ENCODE measurements at regions not wholly inside any gene's neighbourhood (a gene's known extent, or its start where the extent isn't known, plus 50 kb on each side); places are given as distances from the start of the nearest gene placed in this dataset.

GRCh38 chr17:65385726-65386125 is 175.7 kb downstream of the AXIN2 start:
- H3K9ac ChIP-seq, result no peak overlapping the region
- H4K20me1 ChIP-seq (ENCODE audit: insufficient read depth), result no peaks in the 10 kb centered on the region
- no peak overlapping the region for H2AFZ ChIP-seq (ENCODE audit: low read depth)
- no peak overlapping the region for H3K4me3 ChIP-seq (IDR thresholded peaks at IDR 0.05; ENCODE audit: insufficient read depth, low read depth, low read length)
- no peaks in the 10 kb centered on the region for H3K36me3 ChIP-seq (ENCODE audit: insufficient read depth)
- no peaks in the 10 kb centered on the region for H3K4me1 ChIP-seq (ENCODE audit: low read depth, poor library complexity, severe bottlenecking)
- H3K4me2 ChIP-seq, result no peak overlapping the region
- H3K79me2 ChIP-seq (ENCODE audit: insufficient read depth, low read depth), result no peaks in the 10 kb centered on the region
- no peak overlapping the region for H3K27ac ChIP-seq
- H3K27me3 ChIP-seq (ENCODE audit: insufficient read depth, low read depth), result no peaks in the 10 kb centered on the region
- no peak for TF ChIP-seq CTCF (conservative IDR thresholded peaks at IDR 0.05; ENCODE audit: low read depth, low read length)

- H3K4me1 ChIP-seq (ENCODE audit: low read depth, poor library complexity, severe bottlenecking), result no peaks in the 10 kb centered on the region
- no peaks in the 10 kb centered on the region for H3K79me2 ChIP-seq (ENCODE audit: insufficient read depth, low read depth)
- no peak for TF ChIP-seq CTCF (conservative IDR thresholded peaks at IDR 0.05; ENCODE audit: low read depth, low read length)
- H3K4me3 ChIP-seq (IDR thresholded peaks at IDR 0.05; ENCODE audit: insufficient read depth, low read depth, low read length), result no peak overlapping the region
- no peak overlapping the region for H3K9ac ChIP-seq
- no peak overlapping the region for H3K4me2 ChIP-seq
- no peaks in the 10 kb centered on the region for H3K36me3 ChIP-seq (ENCODE audit: insufficient read depth)
- no peak overlapping the region for H3K27ac ChIP-seq
- no peaks in the 10 kb centered on the region for H4K20me1 ChIP-seq (ENCODE audit: insufficient read depth)
- H2AFZ ChIP-seq (ENCODE audit: low read depth), result no peak overlapping the region
- no peaks in the 10 kb centered on the region for H3K27me3 ChIP-seq (ENCODE audit: insufficient read depth, low read depth)
Measured at GRCh38 chr17:65385071-65385470, 176.4 kb downstream of the AXIN2 start.

- Histone ChIP-seq H3K79me2 (ENCODE audit: insufficient read depth, low read depth) (no peaks in the 10 kb centered on the region), H3K4me1 (ENCODE audit: low read depth, poor library complexity, severe bottlenecking) (no peaks in the 10 kb centered on the region), H3K36me3 (ENCODE audit: insufficient read depth) (no peaks in the 10 kb centered on the region), H3K27me3 (ENCODE audit: insufficient read depth, low read depth) (no peaks in the 10 kb centered on the region), H3K4me3 (IDR thresholded peaks at IDR 0.05; ENCODE audit: insufficient read depth, low read depth, low read length) (no peak overlapping the region), H2AFZ (ENCODE audit: low read depth) (no peak overlapping the region), H4K20me1 (ENCODE audit: insufficient read depth) (no peaks in the 10 kb centered on the region), H3K4me2 (no peak overlapping the region), H3K27ac (no peak overlapping the region), H3K9ac (no peak overlapping the region)
- TF ChIP-seq CTCF (conservative IDR thresholded peaks at IDR 0.05; ENCODE audit: low read depth, low read length), result no peak
Measured at GRCh38 chr17:65381152-65381551, 180.3 kb downstream of the AXIN2 start.

- Histone ChIP-seq H3K79me2 (ENCODE audit: insufficient read depth, low read depth) (no peaks in the 10 kb centered on the region), H3K4me3 (IDR thresholded peaks at IDR 0.05; ENCODE audit: insufficient read depth, low read depth, low read length) (no peak overlapping the region), H3K27me3 (ENCODE audit: insufficient read depth, low read depth) (no peaks in the 10 kb centered on the region), H3K9ac (no peak overlapping the region), H4K20me1 (ENCODE audit: insufficient read depth) (no peaks in the 10 kb centered on the region), H3K4me1 (ENCODE audit: low read depth, poor library complexity, severe bottlenecking) (no peaks in the 10 kb centered on the region), H3K27ac (no peak overlapping the region), H3K4me2 (no peak overlapping the region), H3K36me3 (ENCODE audit: insufficient read depth) (no peaks in the 10 kb centered on the region), H2AFZ (ENCODE audit: low read depth) (no peak overlapping the region)
- TF ChIP-seq CTCF (conservative IDR thresholded peaks at IDR 0.05; ENCODE audit: low read depth, low read length), result no peak
Measured at GRCh38 chr17:65374966-65375365, 186.5 kb downstream of the AXIN2 start.

GRCh38 chr17:65371702-65372101 is 189.7 kb downstream of the AXIN2 start:
- TF ChIP-seq CTCF (conservative IDR thresholded peaks at IDR 0.05; ENCODE audit: low read depth, low read length), result no peak
- Histone ChIP-seq H3K9ac (no peak overlapping the region), H3K4me3 (IDR thresholded peaks at IDR 0.05; ENCODE audit: insufficient read depth, low read depth, low read length) (no peak overlapping the region), H3K27me3 (ENCODE audit: insufficient read depth, low read depth) (no peaks in the 10 kb centered on the region), H3K36me3 (ENCODE audit: insufficient read depth) (no peaks in the 10 kb centered on the region), H3K79me2 (ENCODE audit: insufficient read depth, low read depth) (no peaks in the 10 kb centered on the region), H4K20me1 (ENCODE audit: insufficient read depth) (no peaks in the 10 kb centered on the region), H3K4me1 (ENCODE audit: low read depth, poor library complexity, severe bottlenecking) (no peaks in the 10 kb centered on the region), H3K27ac (no peak overlapping the region), H2AFZ (ENCODE audit: low read depth) (no peak overlapping the region), H3K4me2 (no peak overlapping the region)

Data from KMS-11 (cell line).